Transverse colon (tissue), 4 donors: ENCODE measurements at regions not wholly inside any gene's neighbourhood (a gene's known extent, or its start where the extent isn't known, plus 50 kb on each side); places are given as distances from the start of the nearest gene placed in this dataset.

Experiments used
- DNase-seq: peaks from one replicate; pipeline ENCODE4 v3.0.0-alpha.2; 2019
- H3K27ac ChIP-seq, 4 donors: fragments of 200-600 bp; sonication (generic); 2 replicates each; pipeline ENCODE4 v1.5.1; 2016 to 2018; ENCODE audit warnings: inconsistent platforms in 4 of 4
- H3K27me3 ChIP-seq: fragments of 200-600 bp; sonication (generic); 2 replicates; pipeline ENCODE4 v1.5.1; 2017; ENCODE audit warnings: inconsistent platforms
- H3K36me3 ChIP-seq, 4 donors: fragments of 200-600 bp; sonication (generic); 2 replicates each; pipeline ENCODE4 v1.5.1; 2017 to 2019; ENCODE audit warnings: inconsistent platforms in 4 of 4
- H3K4me1 ChIP-seq, 4 donors: fragments of 200-600 bp; sonication (generic); 2 replicates each; pipeline ENCODE4 v1.5.1; 2017 to 2020; ENCODE audit warnings: inconsistent platforms in 4 of 4
- H3K4me3 ChIP-seq, 4 donors: fragments of 200-600 bp; sonication (generic); 1 replicate in 1 of 4; 2 replicates in 3 of 4; pipeline versions ENCODE4 v1.5.1 to v1.6.1; 2017 to 2019; ENCODE audit warnings: inconsistent platforms in 4 of 4
- H3K9me3 ChIP-seq, 2 donors: fragments of 200-600 bp; sonication (generic); 2 replicates each; pipeline ENCODE4 v1.5.1; 2017 to 2019; ENCODE audit warnings: inconsistent platforms in 2 of 2
- CTCF ChIP-seq, 5 experiments: fragments of 200-600 bp in 3 of 5; fragments of 450-650 bp in 2 of 5; sonication (generic) in 3 of 5; IDR thresholded peaks; 1 replicate in 2 of 5; 2 replicates in 3 of 5; pipeline ENCODE4 v1.5.1; 2016 to 2017; ENCODE audit warnings: antibody characterized with exemption in 5 of 5, inconsistent platforms in 3 of 5, mild to moderate bottlenecking in 2 of 5, moderate library complexity in 1 of 5
- EP300 ChIP-seq: sonication (generic); formaldehyde crosslinking; IDR thresholded peaks from one replicate; pipeline ENCODE4 v1.6.1; 2017; ENCODE audit warnings: antibody characterized with exemption, low read depth
- POLR2A ChIP-seq: fragments of 450-650 bp; IDR thresholded peaks from one replicate; pipeline ENCODE4 v1.6.1; 2016; ENCODE audit warnings: antibody characterized with exemption, mild to moderate bottlenecking, moderate library complexity
- POLR2AphosphoS5 ChIP-seq, 3 donors: sonication (generic); formaldehyde crosslinking; IDR thresholded peaks; one replicate each; pipeline ENCODE4 v1.6.1; 2016; ENCODE audit warnings: antibody characterized with exemption in 3 of 3
- WGBS, 2 donors: methylation state at CpG; one replicate each; pipeline ENCODE4 v1.1.5; 2018; ENCODE audit warnings: low coverage in 1 of 2; 5-methylcytosine and 5-hydroxymethylcytosine counted together
- in situ Hi-C, 4 donors: fragments of 200-750 bp; cut with MboI; loops; one replicate each; pipeline versions ENCODE4 v1.15.0 to v1.15.1; 2017; ENCODE audit warnings: low sequenced_read_pairs in 3 of 4, low pct_ligation_motif_present in 1 of 4, low pct_unique_long_range_greater_than_20kb in 1 of 4
- intact Hi-C: fragments of 100-400 bp; cut with DNase I; formaldehyde crosslinking; loops from one replicate; pipeline ENCODE4 v1.15.1; 2023; ENCODE audit warnings: low total_unique reads

GRCh38 chr1:30609999-30610345, 113.4 kb downstream of the MATN1 start:
- no peak overlapping the region for H3K4me3 ChIP-seq
- TF ChIP-seq POLR2A (no peak), CTCF (IDR thresholded peaks at IDR 0.05) (no peak), EP300 (no peak), POLR2AphosphoS5 (IDR thresholded peaks at IDR 0.05) (no peak)
- in situ Hi-C loops, result no loop called here
- no peak for DNase-seq
- H3K27me3 ChIP-seq, result peaks cover 8% of the 10 kb centered on the region
- 64% methylated on average over 1 of the region's 1 CpG; no CpG with 5 or more reads in 1 of the 2 donors for WGBS, 2 donors
- H3K9me3 ChIP-seq, result no peaks in the 10 kb centered on the region
- intact Hi-C loops, result no loop called here
- H3K36me3 ChIP-seq, result no peaks in the 10 kb centered on the region
- no peak overlapping the region for H3K27ac ChIP-seq
- H3K4me1 ChIP-seq, result no peaks in the 10 kb centered on the region

- intact Hi-C loops, result no loop called here
Measured at GRCh38 chr1:30609336-30609998, 113.9 kb downstream of the MATN1 start.

GRCh38 chr1:30607723-30608122, 115.7 kb downstream of the MATN1 start:
- intact Hi-C loops, result no loop called here
- in situ Hi-C loops, result no loop called here
- no peak overlapping the region for H3K4me3 ChIP-seq
- TF ChIP-seq EP300 (no peak), POLR2AphosphoS5 (IDR thresholded peaks at IDR 0.05) (no peak), POLR2A (no peak), CTCF (IDR thresholded peaks at IDR 0.05) (no peak)
- no peaks in the 10 kb centered on the region for H3K4me1 ChIP-seq
- no peak overlapping the region for H3K27ac ChIP-seq
- H3K36me3 ChIP-seq, result no peaks in the 10 kb centered on the region
- H3K9me3 ChIP-seq, result no peaks in the 10 kb centered on the region
- WGBS, 2 donors, result 63 to 73% methylated on average over 2 to 5 of the region's 5 CpGs
- no peak for DNase-seq
- peaks cover 8% of the 10 kb centered on the region for H3K27me3 ChIP-seq

More at GRCh38 chr1:30609336-30609998, 113.9 kb downstream of the MATN1 start:
- Histone ChIP-seq H3K4me3 (no peak overlapping the region), H3K4me1 (no peaks in the 10 kb centered on the region), H3K27ac (no peak overlapping the region), H3K36me3 (no peaks in the 10 kb centered on the region), H3K9me3 (no peaks in the 10 kb centered on the region), H3K27me3 (peaks cover 8% of the 10 kb centered on the region)
- in situ Hi-C loops, result no loop called here
- no peak for TF ChIP-seq POLR2A
- WGBS, 2 donors, result 72 to 93% methylated on average over 2 to 9 of the region's 9 CpGs
- DNase-seq, result no peak

- TF ChIP-seq POLR2AphosphoS5 (IDR thresholded peaks at IDR 0.05) (no peak), CTCF (IDR thresholded peaks at IDR 0.05) (no peak), POLR2A (no peak), EP300 (no peak)
- intact Hi-C loops (no loop called here), in situ Hi-C loops (no loop called here)
- peaks cover 8% of the 10 kb centered on the region for H3K27me3 ChIP-seq
- H3K4me3 ChIP-seq, result no peak overlapping the region
- no peak overlapping the region for H3K27ac ChIP-seq
- no peaks in the 10 kb centered on the region for H3K36me3 ChIP-seq
- no peaks in the 10 kb centered on the region for H3K4me1 ChIP-seq
- no peaks in the 10 kb centered on the region for H3K9me3 ChIP-seq
- 43% methylated on average over 6 of the region's 6 CpGs; no CpG with 5 or more reads in 1 of the 2 donors for WGBS, 2 donors
- DNase-seq, result no peak
Measured at GRCh38 chr1:30606166-30606565, 117.2 kb downstream of the MATN1 start.

GRCh38 chr1:30605441-30605920, 117.9 kb downstream of the MATN1 start:
- Histone ChIP-seq H3K27me3 (peaks cover 8% of the 10 kb centered on the region), H3K4me3 (no peak overlapping the region), H3K27ac (no peak overlapping the region), H3K36me3 (no peaks in the 10 kb centered on the region), H3K4me1 (no peaks in the 10 kb centered on the region), H3K9me3 (no peaks in the 10 kb centered on the region)
- DNase-seq, result no peak
- 61% methylated on average over 7 of the region's 8 CpGs; no CpG with 5 or more reads in 1 of the 2 donors for WGBS, 2 donors
- intact Hi-C loops (no loop called here), in situ Hi-C loops (no loop called here)
- TF ChIP-seq EP300 (no peak), POLR2A (no peak), CTCF (IDR thresholded peaks at IDR 0.05) (no peak), POLR2AphosphoS5 (IDR thresholded peaks at IDR 0.05) (no peak)
